ENCODE measurements at regions not wholly inside any gene's neighbourhood (a gene's known extent, or its start where the extent isn't known, plus 50 kb on each side); places are given as distances from the start of the nearest gene placed in this dataset.

GRCh38 chr3:188104050-188104449 is 49.9 kb upstream of the LPP start:
- DNase-seq (ENCODE audit: low read depth in 1 of 2, low spot score in 1 of 2): no peak
- Histone ChIP-seq H3K4me1 (ENCODE audit: low read depth) (no peaks in the 10 kb centered on the region), H3K4me3 (no peak overlapping the region), H3K36me3 (no peaks in the 10 kb centered on the region), H3K9me3 (ENCODE audit: low read depth) (no peaks in the 10 kb centered on the region), H3K27ac (no peak overlapping the region), H3K27me3 (peaks cover 20% of the 10 kb centered on the region)
- no peak for TF ChIP-seq CTCF (IDR thresholded peaks at IDR 0.05; ENCODE audit: low read depth, low read length)

Measured in cardiac muscle cell (in vitro differentiated cells and primary cell).